D721Med (cell line): ENCODE measurements at regions not wholly inside any gene's neighbourhood (a gene's known extent, or its start where the extent isn't known, plus 50 kb on each side); places are given as distances from the start of the nearest gene placed in this dataset.

ENCODE experiments used
- DNase-seq: peaks from one replicate; pipeline ENCODE4 v3.0.0; 2011; ENCODE audit warnings: low spot score; ENCODE audit not compliant: insufficient read length
- FAIRE-seq: peaks from 2 replicates; lab custom pipeline; 2011; peaks lifted over from hg19 to GRCh38; lab: Jason Lieb, UNC
- CTCF ChIP-seq: IDR thresholded peaks from 2 replicates; pipeline ENCODE4 v1.5.1; 2012; ENCODE audit warnings: mild to moderate bottlenecking, control low read depth; ENCODE audit not compliant: insufficient read depth; ENCODE audit errors: missing control alignments

- no peak for TF ChIP-seq CTCF
- FAIRE-seq (no peak), DNase-seq (no peak)
Observed at GRCh38 chr2:8107621-8108378, 574.1 kb upstream of the ID2 start.

GRCh38 chr2:8110716-8111115 is 571.1 kb upstream of the ID2 start:
- FAIRE-seq (no peak), DNase-seq (no peak)
- TF ChIP-seq CTCF: no peak

GRCh38 chr2:8111193-8111592 is 570.7 kb upstream of the ID2 start:
- no peak for FAIRE-seq
- DNase-seq: no peak
- no peak for TF ChIP-seq CTCF

DNA sequence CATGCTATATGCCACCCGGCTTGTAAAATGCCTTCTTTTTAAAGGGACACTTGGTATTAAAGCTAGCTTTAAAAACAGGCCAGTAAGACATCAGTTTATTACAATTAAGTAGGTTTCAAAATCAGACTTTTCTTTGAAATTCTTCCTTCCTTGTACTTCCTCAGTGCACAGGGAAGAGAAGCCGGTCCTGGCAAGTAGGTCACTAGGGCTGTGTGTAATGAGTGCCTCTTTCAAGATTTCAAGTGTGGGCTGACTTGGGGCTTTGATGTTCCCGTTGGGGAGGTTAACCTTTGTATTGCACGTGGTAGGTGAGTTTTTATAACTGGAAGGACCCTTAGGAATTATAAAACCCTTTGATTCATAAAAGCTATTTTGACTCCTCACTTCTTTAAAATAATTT is 566.4 kb upstream of the ID2 start:
- DNase-seq: no peak
- no peak for FAIRE-seq
- no peak for TF ChIP-seq CTCF

DNA sequence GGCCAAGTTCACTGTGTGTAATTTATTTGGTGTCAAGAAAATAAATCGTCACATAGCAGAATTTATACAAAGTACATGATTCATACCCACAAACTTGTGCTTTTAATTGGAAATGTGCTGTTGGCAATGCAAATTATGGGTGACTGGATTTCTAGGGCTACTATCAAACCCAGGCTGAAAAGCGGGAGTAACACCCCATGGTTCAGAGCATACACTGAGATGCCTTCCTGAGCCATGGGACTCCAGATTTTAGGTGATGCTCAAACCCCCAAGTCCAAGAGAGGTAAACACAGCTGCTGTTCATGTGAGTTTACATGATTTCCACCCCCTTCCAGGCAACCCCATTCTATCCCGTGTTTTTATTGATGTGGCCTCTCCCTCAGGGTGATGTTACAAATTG is 565.9 kb upstream of the ID2 start:
- DNase-seq: no peak
- FAIRE-seq: no peak
- no peak for TF ChIP-seq CTCF

DNA sequence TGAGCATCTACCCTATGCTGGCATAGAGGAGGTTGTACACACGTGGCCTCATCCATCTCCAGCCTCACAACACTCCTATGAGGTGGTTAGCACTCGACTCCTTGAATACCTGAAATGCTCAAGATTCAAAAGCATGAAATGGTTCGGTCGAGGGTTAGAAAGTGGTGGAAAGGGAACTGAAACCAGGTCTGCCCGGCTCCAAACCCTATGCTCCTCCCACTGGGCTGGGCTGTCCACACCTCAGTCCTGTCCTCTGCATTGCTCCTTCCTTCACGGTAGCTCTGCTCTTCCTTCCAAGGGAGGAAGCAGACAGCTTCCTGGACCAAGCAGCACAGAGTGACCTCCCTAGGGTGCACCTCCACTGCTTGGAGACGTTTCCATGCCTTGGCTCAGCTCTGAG is 565.2 kb upstream of the ID2 start:
- DNase-seq: no peak
- FAIRE-seq: no peak
- no peak for TF ChIP-seq CTCF
